Left ventricle myocardium inferior (tissue), 1 donor: ENCODE measurements at regions not wholly inside any gene's neighbourhood (a gene's known extent, or its start where the extent isn't known, plus 50 kb on each side); places are given as distances from the start of the nearest gene placed in this dataset.
"Not testable (repeated sequence)": the region's sequence is repeated elsewhere in the genome, so short reads cannot be mapped to it uniquely, and the experiment has no call there.

Experiments used
- DNase-seq: peaks from one replicate; pipeline ENCODE4 v3.0.0-alpha.2; 2020
- H3K27ac ChIP-seq: fragments of 200-600 bp; replicated peaks from 2 replicates; pipeline ENCODE4 v1.8.0; 2021
- H3K27me3 ChIP-seq: fragments of 200-600 bp; 2 replicates; pipeline ENCODE4 v1.8.0; 2021; ENCODE audit warnings: low read depth
- H3K36me3 ChIP-seq: fragments of 200-600 bp; 2 replicates; pipeline ENCODE4 v1.8.0; 2021
- H3K4me1 ChIP-seq: fragments of 200-600 bp; 2 replicates; pipeline ENCODE4 v1.8.0; 2021
- H3K4me3 ChIP-seq: fragments of 200-600 bp; 2 replicates; pipeline ENCODE4 v1.8.0; 2021; ENCODE audit warnings: mild to moderate bottlenecking, moderate library complexity
- H3K9me3 ChIP-seq: fragments of 200-600 bp; replicated peaks from 2 replicates; pipeline ENCODE4 v1.8.0; 2021
- CTCF ChIP-seq: fragments of 200-600 bp; IDR thresholded peaks from 2 replicates; pipeline ENCODE4 v1.8.0; 2021; ENCODE audit warnings: antibody characterized with exemption, mild to moderate bottlenecking, borderline replicate concordance
- intact Hi-C: fragments of 100-400 bp; cut with micrococcal nuclease; formaldehyde crosslinking; loops from one replicate; pipeline ENCODE4 v1.11.0; 2022
- donor health status: DM: no; HTN: yes; CAD: no; lungs with severe emphysema.

GRCh38 chr17:73912373-73912746, 268.1 kb upstream of the SDK2 start:
- Histone ChIP-seq H3K4me3 (no peak overlapping the region), H3K27ac (no peak overlapping the region), H3K4me1 (no peaks in the 10 kb centered on the region), H3K27me3 (peaks cover 78% of the 10 kb centered on the region), H3K9me3 (peaks cover 18% of the 10 kb centered on the region), H3K36me3 (no peaks in the 10 kb centered on the region)
- TF ChIP-seq CTCF = no peak
- intact Hi-C loops = no loop called here
- no peak for DNase-seq

GRCh38 chr17:73914536-73915274, 270.5 kb upstream of the SDK2 start:
- Histone ChIP-seq H3K4me1 (no peaks in the 10 kb centered on the region), H3K27me3 (peaks cover 61% of the 10 kb centered on the region), H3K4me3 (no peak overlapping the region), H3K9me3 (peaks cover 18% of the 10 kb centered on the region), H3K36me3 (no peaks in the 10 kb centered on the region), H3K27ac (no peak overlapping the region)
- intact Hi-C loops = no loop called here
- DNase-seq = no peak
- no peak for TF ChIP-seq CTCF

GRCh38 chr17:73919033-73919432, 274.8 kb upstream of the SDK2 start:
- intact Hi-C loops, H3K27ac ChIP-seq, H3K4me1 ChIP-seq, H3K36me3 ChIP-seq, H3K4me3 ChIP-seq, DNase-seq: not testable (repeated sequence)
- Histone ChIP-seq H3K27me3 (peaks cover 21% of the 10 kb centered on the region), H3K9me3 (peaks cover 32% of the 10 kb centered on the region)

- DNase-seq = no peak
- H3K4me3 ChIP-seq = no peak overlapping the region
- TF ChIP-seq CTCF = no peak
Measured at GRCh38 chr17:73921306-73921705, 277.1 kb upstream of the SDK2 start.

DNA sequence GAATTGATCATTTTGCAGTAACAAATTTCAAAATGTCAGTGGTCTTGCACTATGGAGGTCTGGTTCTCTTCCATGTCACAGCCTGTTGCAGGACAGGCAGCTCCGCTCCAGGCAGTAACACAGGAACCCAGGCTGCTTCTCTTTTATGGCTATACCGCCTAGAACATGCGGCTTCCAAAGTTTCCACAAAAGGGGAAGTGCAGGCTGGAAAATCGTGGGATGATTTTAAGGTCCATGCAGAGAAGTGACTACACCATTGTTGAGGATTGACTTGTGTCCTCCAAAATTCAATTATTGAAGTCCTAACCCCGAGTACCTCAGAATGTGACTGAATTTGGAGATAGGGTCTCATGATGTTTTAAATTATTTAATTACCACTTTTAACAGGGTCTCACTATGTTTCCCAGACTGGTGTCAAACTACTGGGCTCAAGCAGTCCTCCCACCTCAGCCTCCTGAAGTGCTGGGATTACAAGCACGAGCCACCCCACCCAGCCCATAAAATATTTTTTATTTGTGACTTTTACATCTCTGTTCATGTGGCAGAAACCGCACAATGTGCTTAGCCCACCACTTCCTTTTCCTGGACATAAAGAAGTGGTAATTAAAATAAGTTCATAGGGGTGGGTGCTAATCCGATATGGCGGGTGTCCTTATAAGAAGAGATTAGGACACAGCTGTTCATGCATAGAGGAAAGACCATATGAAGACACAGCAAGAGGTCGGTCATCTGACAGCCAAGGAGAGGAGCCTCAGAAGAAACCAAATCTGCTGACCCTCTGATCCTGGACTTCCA, 279.2 kb upstream of the RPL38 start:
- H3K27me3 ChIP-seq = peaks cover 39% of the 10 kb centered on the region
- H3K36me3 ChIP-seq = no peaks in the 10 kb centered on the region
- no peak overlapping the region for H3K27ac ChIP-seq
- H3K4me3 ChIP-seq = no peak overlapping the region
- no peaks in the 10 kb centered on the region for H3K4me1 ChIP-seq
- intact Hi-C loops = no loop called here
- no peak for DNase-seq
- no peak for TF ChIP-seq CTCF
- peaks cover 41% of the 10 kb centered on the region for H3K9me3 ChIP-seq

More at GRCh38 chr17:73921306-73921705, 277.1 kb upstream of the SDK2 start:
- H3K9me3 ChIP-seq = peaks cover 20% of the 10 kb centered on the region
- no peak overlapping the region for H3K27ac ChIP-seq
- H3K36me3 ChIP-seq = no peaks in the 10 kb centered on the region
- intact Hi-C loops = no loop called here
- no peaks in the 10 kb centered on the region for H3K4me1 ChIP-seq
- H3K27me3 ChIP-seq = peaks cover 20% of the 10 kb centered on the region

DNA sequence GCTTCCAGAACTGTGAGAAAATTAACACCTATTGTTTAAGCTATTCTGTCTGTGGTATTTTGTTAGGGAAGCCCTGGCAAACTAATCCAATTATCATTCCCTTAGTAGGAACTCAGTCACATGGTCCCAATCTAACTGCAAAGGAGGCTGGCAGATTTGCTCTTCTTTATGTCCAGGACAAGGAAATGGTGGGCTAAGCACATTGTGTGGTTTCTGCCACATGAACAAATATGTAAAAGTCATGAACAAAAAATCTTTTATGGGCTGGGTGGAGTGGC, 278.6 kb upstream of the RPL38 start:
- Histone ChIP-seq H3K27me3 (peaks cover 39% of the 10 kb centered on the region), H3K4me3 (no peak overlapping the region), H3K36me3 (no peaks in the 10 kb centered on the region), H3K27ac (no peak overlapping the region), H3K9me3 (peaks cover 41% of the 10 kb centered on the region), H3K4me1 (no peaks in the 10 kb centered on the region)
- no peak for DNase-seq
- TF ChIP-seq CTCF = no peak
- intact Hi-C loops = no loop called here
